Chondrocyte (in vitro differentiated cells): ENCODE measurements at regions not wholly inside any gene's neighbourhood (a gene's known extent, or its start where the extent isn't known, plus 50 kb on each side); places are given as distances from the start of the nearest gene placed in this dataset.

Experiments used
- DNase-seq: peaks from one replicate; pipeline ENCODE4 v3.0.0; 2021; ENCODE audit warnings: mixed read lengths, low spot score
- H3K27ac Mint-ChIP-seq: one replicate; pipeline ENCODE4 v1.8.0; 2021; ENCODE audit warnings: mild to moderate bottlenecking, moderate library complexity, mixed read lengths; ENCODE audit not compliant: unreplicated experiment
- H3K27me3 Mint-ChIP-seq: 2 replicates; pipeline ENCODE4 v1.8.0; 2021; ENCODE audit warnings: low read depth, mixed read lengths
- H3K36me3 Mint-ChIP-seq: 2 replicates; pipeline ENCODE4 v1.8.0; 2021; ENCODE audit warnings: low read depth, mixed read lengths
- H3K4me1 Mint-ChIP-seq: 2 replicates; pipeline ENCODE4 v1.8.0; 2021; ENCODE audit warnings: low read depth, mild to moderate bottlenecking, mixed read lengths
- H3K4me3 Mint-ChIP-seq: one replicate; pipeline ENCODE4 v1.8.0; 2021; ENCODE audit warnings: mild to moderate bottlenecking, moderate library complexity, mixed read lengths; ENCODE audit not compliant: unreplicated experiment
- H3K9me3 Mint-ChIP-seq: 2 replicates; pipeline ENCODE4 v1.8.0; 2021; ENCODE audit warnings: low read depth, mixed read lengths
- CTCF ChIP-seq: fragments of 200-600 bp; sonication (generic); IDR thresholded peaks from 2 replicates; pipeline ENCODE4 v1.5.0; 2021; ENCODE audit warnings: antibody characterized with exemption, mild to moderate bottlenecking, moderate library complexity

DNA sequence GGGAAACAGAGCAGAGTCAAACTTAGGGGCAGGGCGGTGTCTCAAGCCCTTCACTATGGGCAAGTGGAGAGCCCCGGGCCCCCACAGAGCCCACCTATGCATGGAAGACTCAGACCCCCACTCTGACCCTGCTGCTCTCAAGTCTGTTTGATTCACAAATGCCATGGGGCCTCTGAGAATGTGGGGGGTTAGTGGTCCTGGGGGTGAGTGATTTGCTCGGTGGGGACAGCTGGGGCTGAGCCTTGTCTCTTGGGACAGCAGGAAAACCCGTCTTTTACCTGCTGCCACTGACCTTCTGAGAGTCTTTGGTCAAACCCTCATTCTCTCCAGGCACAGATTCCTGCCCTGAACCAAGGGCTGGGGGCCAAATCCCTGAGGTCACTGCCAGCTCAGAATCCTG is 201.0 kb upstream of the RTL1 start:
- TF ChIP-seq CTCF = no peak
- Mint-ChIP-seq H3K36me3 (peaks cover 2% of the 10 kb centered on the region), H3K9me3 (peaks cover 18% of the 10 kb centered on the region), H3K4me1 (peaks cover 16% of the 10 kb centered on the region), H3K27ac (no peak overlapping the region), H3K27me3 (no peaks in the 10 kb centered on the region), H3K4me3 (no peak overlapping the region)
- no peak for DNase-seq

DNA sequence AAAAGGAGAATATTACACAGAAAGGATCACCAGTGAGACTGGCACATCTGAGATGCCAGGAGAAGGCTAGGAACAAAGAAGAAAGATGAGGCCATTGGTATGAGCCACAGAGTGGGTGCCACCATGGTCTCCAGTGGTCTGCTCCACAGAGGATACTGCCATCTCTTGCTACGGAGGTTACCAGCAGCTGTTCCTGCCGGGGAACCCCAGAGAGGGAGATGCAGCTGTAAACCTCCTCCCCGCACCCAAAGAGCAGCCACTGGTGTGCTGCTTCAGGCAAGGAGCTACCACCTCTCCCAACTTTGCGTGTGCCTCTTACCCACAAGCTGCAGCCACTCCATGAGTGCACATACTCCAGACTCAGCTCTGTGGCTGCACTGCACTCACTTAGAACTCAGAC is 201.5 kb upstream of the RTL1 start:
- Mint-ChIP-seq H3K4me3 (no peak overlapping the region), H3K36me3 (peaks cover 2% of the 10 kb centered on the region), H3K27me3 (no peaks in the 10 kb centered on the region), H3K27ac (no peak overlapping the region), H3K4me1 (peaks cover 13% of the 10 kb centered on the region), H3K9me3 (peaks cover 18% of the 10 kb centered on the region)
- TF ChIP-seq CTCF = no peak
- DNase-seq = no peak

GRCh38 chr14:101108579-101109346 is 205.2 kb upstream of the RTL1 start:
- Mint-ChIP-seq H3K27ac (no peak overlapping the region), H3K4me3 (no peak overlapping the region), H3K36me3 (peaks cover 2% of the 10 kb centered on the region), H3K27me3 (no peaks in the 10 kb centered on the region), H3K9me3 (peaks cover 16% of the 10 kb centered on the region), H3K4me1 (no peaks in the 10 kb centered on the region)
- no peak for TF ChIP-seq CTCF
- peak; percentile 83 for DNase-seq

- Mint-ChIP-seq H3K4me1 (no peaks in the 10 kb centered on the region), H3K27me3 (no peaks in the 10 kb centered on the region), H3K4me3 (no peak overlapping the region), H3K27ac (no peak overlapping the region), H3K9me3 (peaks cover 16% of the 10 kb centered on the region), H3K36me3 (peaks cover 2% of the 10 kb centered on the region)
- no peak for TF ChIP-seq CTCF
- no peak for DNase-seq
Measured at GRCh38 chr14:101109347-101109638, 205.8 kb upstream of the RTL1 start.

DNA sequence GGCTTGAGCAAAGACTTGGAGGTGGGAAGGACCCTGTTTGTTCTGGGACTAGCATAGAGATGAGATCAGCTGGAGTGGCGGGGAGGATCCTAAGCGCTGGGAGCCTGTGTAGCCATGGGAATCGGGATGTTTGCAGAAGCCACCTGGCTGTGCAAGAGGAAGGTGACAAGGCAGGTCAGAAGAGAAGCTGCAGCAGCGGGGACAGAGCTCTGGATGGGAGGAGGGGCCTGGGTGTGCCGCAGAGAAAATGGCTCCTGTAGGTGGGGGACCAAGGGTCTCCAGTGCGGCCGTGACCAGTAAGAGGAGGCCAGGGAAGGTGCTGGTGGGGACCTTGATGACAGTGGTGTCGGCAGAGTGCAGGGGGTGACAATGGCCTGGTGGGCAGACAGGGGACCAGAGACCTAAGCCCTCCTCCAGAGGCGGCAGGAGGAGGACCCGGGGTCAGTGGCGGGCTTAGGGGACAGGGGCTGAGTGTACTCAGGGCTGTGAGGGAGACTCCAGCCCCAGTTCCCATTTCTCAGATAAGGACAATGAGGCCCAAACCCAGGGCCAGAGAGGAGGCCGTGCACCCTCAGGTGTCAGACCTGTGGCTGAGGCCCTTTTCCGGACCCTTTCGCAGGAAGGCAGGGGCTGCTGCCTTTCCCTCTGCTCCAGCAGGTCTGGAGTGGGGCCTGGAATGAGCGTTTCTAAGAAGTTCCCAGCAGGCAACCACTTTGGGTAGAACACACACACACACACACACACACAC is 206.6 kb upstream of the RTL1 start:
- DNase-seq = no peak

More for the DNA sequence above, 206.6 kb upstream of the RTL1 start:
- no peaks in the 10 kb centered on the region for H3K4me1 Mint-ChIP-seq
- H3K27ac Mint-ChIP-seq = no peak overlapping the region
- peaks cover 2% of the 10 kb centered on the region for H3K36me3 Mint-ChIP-seq
- no peak overlapping the region for H3K4me3 Mint-ChIP-seq
- peaks cover 16% of the 10 kb centered on the region for H3K9me3 Mint-ChIP-seq
- no peaks in the 10 kb centered on the region for H3K27me3 Mint-ChIP-seq
- TF ChIP-seq CTCF = no peak
